ENCODE measurements at regions not wholly inside any gene's neighbourhood (a gene's known extent, or its start where the extent isn't known, plus 50 kb on each side); places are given as distances from the start of the nearest gene placed in this dataset.

GRCh38 chr10:55214608-55215007 is 413.6 kb upstream of the PCDH15 start:
- H3K36me3 ChIP-seq (ENCODE audit: control insufficient read depth, insufficient read depth, low read length): no peaks in the 10 kb centered on the region
- H3K4me3 ChIP-seq (ENCODE audit: low read depth, low read length): no peak overlapping the region
- no peaks in the 10 kb centered on the region for H3K27me3 ChIP-seq (ENCODE audit: control insufficient read depth, insufficient read depth, low read length)
- no peak for TF ChIP-seq CTCF (IDR thresholded peaks at IDR 0.05; ENCODE audit: insufficient read depth, low read length, poor library complexity, severe bottlenecking)
- DNase-seq (ENCODE audit: low read depth): no peak

GRCh38 chr10:55212051-55212450 is 411.0 kb upstream of the PCDH15 start:
- no peak for DNase-seq (ENCODE audit: low read depth)
- no peaks in the 10 kb centered on the region for H3K36me3 ChIP-seq (ENCODE audit: control insufficient read depth, insufficient read depth, low read length)
- no peak overlapping the region for H3K4me3 ChIP-seq (ENCODE audit: low read depth, low read length)
- H3K27me3 ChIP-seq (ENCODE audit: control insufficient read depth, insufficient read depth, low read length): no peaks in the 10 kb centered on the region
- no peak for TF ChIP-seq CTCF (IDR thresholded peaks at IDR 0.05; ENCODE audit: insufficient read depth, low read length, poor library complexity, severe bottlenecking)

GRCh38 chr10:55203874-55204273 is 402.8 kb upstream of the PCDH15 start:
- no peaks in the 10 kb centered on the region for H3K36me3 ChIP-seq (ENCODE audit: control insufficient read depth, insufficient read depth, low read length)
- H3K27me3 ChIP-seq (ENCODE audit: control insufficient read depth, insufficient read depth, low read length): no peaks in the 10 kb centered on the region
- no peak for DNase-seq (ENCODE audit: low read depth)
- no peak overlapping the region for H3K4me3 ChIP-seq (ENCODE audit: low read depth, low read length)
- no peak for TF ChIP-seq CTCF (IDR thresholded peaks at IDR 0.05; ENCODE audit: insufficient read depth, low read length, poor library complexity, severe bottlenecking)

GRCh38 chr10:55203319-55203718 is 402.3 kb upstream of the PCDH15 start:
- Histone ChIP-seq H3K4me3 (ENCODE audit: low read depth, low read length) (no peak overlapping the region), H3K27me3 (ENCODE audit: control insufficient read depth, insufficient read depth, low read length) (no peaks in the 10 kb centered on the region), H3K36me3 (ENCODE audit: control insufficient read depth, insufficient read depth, low read length) (no peaks in the 10 kb centered on the region)
- DNase-seq (ENCODE audit: low read depth): no peak
- no peak for TF ChIP-seq CTCF (IDR thresholded peaks at IDR 0.05; ENCODE audit: insufficient read depth, low read length, poor library complexity, severe bottlenecking)

GRCh38 chr10:55200020-55200419 is 399.0 kb upstream of the PCDH15 start:
- no peak for TF ChIP-seq CTCF (IDR thresholded peaks at IDR 0.05; ENCODE audit: insufficient read depth, low read length, poor library complexity, severe bottlenecking)
- H3K27me3 ChIP-seq (ENCODE audit: control insufficient read depth, insufficient read depth, low read length): no peaks in the 10 kb centered on the region
- no peak for DNase-seq (ENCODE audit: low read depth)
- no peaks in the 10 kb centered on the region for H3K36me3 ChIP-seq (ENCODE audit: control insufficient read depth, insufficient read depth, low read length)
- H3K4me3 ChIP-seq (ENCODE audit: low read depth, low read length): no peak overlapping the region

- H3K27me3 ChIP-seq (ENCODE audit: control insufficient read depth, insufficient read depth, low read length): no peaks in the 10 kb centered on the region
- no peak overlapping the region for H3K4me3 ChIP-seq (ENCODE audit: low read depth, low read length)
- no peaks in the 10 kb centered on the region for H3K36me3 ChIP-seq (ENCODE audit: control insufficient read depth, insufficient read depth, low read length)
- no peak for TF ChIP-seq CTCF (IDR thresholded peaks at IDR 0.05; ENCODE audit: insufficient read depth, low read length, poor library complexity, severe bottlenecking)
- DNase-seq (ENCODE audit: low read depth): no peak
These were observed 390.3 kb upstream of the PCDH15 start for GRCh38 chr10:55191236-55191860.

Data from kidney epithelial cell (primary cell).